ENCODE measurements at regions not wholly inside any gene's neighbourhood (a gene's known extent, or its start where the extent isn't known, plus 50 kb on each side); places are given as distances from the start of the nearest gene placed in this dataset.

GRCh38 chr1:221437171-221437570 lies 304.7 kb downstream of the DUSP10 start:
- no peak for TF ChIP-seq CTCF (IDR thresholded peaks at IDR 0.05)
- TF ChIP-seq ZFX (IDR thresholded peaks at IDR 0.05; ENCODE audit: borderline replicate concordance), result no peak
